HG03039 (cell line): ENCODE measurements at regions not wholly inside any gene's neighbourhood (a gene's known extent, or its start where the extent isn't known, plus 50 kb on each side); places are given as distances from the start of the nearest gene placed in this dataset.

Experiments
- ATAC-seq: cut with Tn5 transposase; IDR thresholded peaks from one replicate; pipeline ENCODE4 v1.9.1; 2021; ENCODE audit warnings: mild to moderate bottlenecking, moderate library complexity; ENCODE audit not compliant: unreplicated experiment

DNA sequence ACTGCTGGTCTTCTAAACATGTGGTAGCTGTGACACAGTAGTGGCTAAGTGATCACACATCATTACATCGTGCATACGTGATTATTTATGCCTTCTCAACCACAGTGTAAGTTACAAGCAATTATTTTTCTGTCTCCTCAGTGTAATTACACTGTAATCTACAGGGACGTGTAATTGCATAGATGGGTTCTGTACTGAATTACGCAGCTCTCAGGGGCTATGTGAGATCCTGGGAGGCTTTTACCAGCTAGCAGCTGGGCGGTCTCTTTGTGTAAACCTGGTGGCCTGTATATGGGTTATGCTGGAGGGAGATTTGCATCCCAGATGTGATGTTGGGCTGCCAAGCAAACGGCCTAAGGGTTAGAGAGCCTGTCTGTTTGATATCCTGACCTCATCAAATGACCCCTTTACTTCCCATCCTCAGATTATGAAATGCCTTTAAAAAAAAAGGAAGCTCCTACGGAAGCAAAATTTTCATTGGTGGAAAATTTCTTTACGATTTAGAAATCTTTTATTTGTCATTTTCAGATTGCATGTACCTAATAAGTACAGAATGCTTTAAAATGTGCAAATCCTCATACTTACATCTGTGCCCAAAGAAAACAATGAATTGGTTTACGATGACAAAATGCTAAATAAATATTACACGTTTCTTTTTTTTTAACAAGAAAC, 402.8 kb upstream of the JAG1 start:
- no peak for ATAC-seq

DNA sequence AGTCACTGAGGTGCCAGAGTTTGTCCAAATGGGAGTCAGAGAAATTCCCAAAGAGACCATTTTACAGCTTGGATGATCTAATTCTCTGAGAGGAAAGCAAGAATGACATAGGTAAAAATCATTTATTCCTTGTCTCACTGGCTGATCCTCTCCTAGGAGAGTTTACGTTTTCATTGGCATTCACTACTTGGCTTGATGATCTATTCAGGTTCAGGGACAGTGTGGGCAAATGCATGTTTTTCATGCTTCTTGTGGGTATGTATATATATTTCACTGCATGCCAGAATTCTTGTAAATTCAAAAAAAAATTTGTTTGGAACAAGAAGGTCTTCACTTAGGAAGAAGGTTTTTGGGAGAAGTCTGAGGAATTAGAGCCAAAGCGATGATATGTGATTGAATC, 403.4 kb upstream of the JAG1 start:
- no peak for ATAC-seq

DNA sequence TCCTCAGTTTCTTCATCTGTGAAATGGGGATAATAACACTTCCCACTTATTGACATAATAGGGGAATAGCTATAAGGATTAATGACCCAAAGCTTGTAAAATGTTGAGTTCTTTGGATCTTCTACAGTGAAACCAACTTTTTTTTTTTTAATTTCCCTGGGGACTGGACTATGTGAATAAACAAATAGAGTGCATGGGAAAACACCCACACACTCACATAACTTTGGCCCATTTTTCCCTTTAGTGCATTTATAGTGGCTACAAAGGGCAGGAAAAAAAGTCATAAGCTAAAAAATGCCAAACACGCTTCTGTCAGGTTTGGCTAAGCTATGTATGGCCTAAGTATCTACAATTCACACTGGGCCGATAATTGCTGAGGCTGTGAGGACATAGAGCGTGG, 406.2 kb upstream of the JAG1 start:
- ATAC-seq: no peak

DNA sequence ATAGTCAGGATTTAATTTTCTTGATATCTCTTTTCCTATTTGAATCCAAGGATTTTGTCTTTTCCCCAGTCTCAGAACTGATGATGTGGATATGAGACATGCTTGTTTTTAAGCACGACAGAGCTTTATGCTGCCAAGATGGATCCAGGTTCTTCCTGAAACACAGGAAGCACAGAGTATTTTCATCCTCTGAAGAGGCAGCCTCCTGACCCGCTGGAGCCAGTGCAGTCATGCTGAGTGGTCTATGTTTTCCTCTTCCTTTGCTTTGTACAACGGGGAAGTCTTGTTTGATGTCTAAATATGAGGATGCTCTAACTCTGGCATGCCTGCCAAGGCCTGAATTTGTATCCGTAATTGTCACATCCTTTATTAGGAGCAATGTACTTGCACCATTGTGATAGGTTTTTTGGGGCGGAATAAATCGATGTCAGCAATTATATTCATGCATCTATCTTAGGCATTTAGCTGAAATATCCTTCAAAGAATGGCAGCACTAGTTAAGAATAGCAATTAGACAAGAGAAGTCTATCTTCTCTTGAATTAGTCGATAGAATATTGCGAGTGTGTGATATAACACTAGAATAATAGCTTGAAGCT, 407.1 kb upstream of the JAG1 start:
- no peak for ATAC-seq

DNA sequence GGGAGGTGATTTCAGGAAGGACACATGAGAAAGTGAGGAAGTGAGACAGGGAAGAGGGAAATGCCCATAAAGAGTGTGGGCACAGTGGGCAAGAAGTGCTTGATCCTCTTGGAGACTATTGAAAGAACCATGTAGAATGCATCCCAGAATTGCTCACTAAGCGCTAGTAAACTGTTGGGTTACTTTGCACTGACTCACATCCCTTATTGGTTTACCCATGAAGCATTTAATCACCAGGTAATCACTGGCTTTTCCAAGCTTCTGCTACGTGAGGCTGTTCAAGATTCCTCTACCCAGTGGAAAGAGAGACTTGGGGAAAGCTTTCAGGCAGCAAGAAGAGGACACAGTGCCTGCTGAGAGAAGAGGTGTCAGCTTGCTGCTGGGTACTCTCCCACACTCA, 410.0 kb upstream of the JAG1 start:
- ATAC-seq: no peak

DNA sequence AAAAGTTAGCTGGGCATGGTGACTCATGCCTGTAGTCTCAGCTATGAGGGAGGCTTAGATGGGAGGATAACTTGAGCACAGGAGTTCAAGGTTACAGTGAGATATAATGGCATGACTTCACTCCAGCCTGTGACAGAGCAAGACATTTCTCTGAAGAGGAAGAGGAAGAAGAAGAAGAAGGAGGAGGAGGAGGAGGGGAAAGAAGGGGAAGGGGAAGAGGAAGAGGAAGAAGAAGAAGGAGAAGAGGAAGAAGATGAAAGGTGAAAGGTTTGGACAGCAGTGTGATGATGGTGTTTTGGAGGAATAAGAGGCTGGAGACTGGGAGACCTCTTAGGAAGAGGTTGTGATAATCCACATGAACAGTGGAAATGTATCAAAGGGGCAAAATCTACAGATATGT, 410.7 kb upstream of the JAG1 start:
- ATAC-seq: no peak

DNA sequence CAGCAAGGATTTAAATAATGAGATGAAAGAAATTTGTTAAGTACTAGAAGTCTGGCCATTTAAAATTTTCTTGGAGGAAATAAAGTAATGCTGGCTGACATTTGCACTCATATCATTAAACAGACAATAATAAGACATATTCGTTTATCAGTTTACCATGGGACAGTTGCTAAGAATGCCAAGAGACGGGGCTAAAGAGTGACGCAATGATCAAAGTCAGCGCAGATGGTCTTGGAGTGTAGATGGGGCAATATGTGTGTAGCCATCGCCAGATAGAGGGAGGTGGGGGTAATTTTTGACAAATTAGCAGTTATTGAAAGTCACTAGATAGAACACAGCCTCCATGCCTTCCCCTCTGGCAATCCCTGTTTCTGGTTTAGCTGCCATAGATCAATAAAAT, 413.2 kb upstream of the JAG1 start:
- no peak for ATAC-seq

DNA sequence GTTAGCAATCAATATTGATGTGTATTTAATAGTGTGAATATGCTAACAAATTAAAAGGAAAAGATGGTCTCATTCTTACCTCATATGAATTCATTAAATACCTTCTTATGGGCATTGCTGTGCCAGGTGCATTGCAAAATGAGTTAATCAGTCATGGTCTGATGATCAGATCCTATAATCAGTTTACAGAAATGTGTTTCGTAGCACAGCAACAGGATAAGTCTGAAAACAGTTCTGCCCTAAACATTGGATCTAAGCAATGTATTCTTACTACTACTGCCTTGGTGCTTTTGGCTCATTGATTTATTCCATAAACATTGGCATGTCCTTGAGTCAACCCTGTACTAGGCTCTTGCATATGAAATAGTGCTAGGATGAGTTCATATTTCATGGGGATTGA, 417.0 kb upstream of the JAG1 start:
- ATAC-seq: no peak

DNA sequence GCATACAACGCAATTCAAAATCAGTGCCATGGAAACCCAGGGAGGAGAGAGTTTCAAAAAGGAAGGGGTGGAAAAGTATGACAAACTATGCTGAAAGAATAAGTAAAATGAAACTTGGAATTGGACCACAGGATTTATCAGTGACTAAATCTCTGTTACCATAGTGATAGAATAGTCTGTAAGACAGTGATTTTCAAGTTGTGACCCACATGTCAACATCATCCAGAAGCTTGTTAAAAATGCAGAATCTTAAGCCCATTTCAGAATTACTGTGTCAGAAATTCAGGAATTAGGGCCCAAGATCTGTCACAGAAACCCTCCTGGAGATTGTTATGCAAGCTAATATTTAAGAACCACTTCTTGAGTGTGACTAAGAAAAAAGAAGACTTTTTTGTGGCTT, 417.7 kb upstream of the JAG1 start:
- no peak for ATAC-seq

DNA sequence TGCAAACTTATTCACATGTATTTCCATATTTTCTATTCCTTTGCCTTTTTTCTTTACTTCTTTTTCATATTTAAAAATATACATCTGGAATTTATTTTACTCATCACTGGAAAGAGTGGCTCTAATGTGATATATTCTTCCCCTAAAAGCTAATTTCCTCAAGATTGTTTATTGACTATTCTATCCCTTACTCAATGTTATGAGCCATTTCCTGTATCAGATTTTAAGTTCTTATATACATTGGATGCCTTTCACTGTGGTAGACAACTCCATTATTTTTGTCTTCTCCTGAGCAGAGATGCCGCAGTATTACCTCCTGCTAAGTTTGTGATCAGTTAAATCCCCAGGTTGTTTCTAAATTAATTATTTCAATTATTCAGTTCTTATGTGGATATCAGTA, 418.4 kb upstream of the JAG1 start:
- no peak for ATAC-seq

DNA sequence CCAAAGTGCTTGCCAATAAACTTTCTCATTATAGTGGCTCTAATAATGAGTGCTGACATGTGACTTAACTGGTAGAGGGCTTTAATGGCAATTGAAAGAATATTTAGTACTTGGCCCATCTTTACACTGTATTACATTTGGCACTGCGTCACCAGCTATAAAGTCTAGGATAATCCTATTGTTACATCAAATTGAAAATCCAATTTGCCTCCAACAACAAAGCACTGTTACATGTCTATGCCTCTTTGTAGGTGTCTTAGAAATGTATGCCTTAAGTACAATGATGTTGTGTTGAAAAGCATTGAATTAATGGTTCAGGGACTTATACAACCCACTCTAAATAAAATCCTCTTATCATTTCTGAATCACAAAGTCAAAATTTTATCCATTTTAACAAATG, 420.4 kb upstream of the JAG1 start:
- ATAC-seq: no peak

DNA sequence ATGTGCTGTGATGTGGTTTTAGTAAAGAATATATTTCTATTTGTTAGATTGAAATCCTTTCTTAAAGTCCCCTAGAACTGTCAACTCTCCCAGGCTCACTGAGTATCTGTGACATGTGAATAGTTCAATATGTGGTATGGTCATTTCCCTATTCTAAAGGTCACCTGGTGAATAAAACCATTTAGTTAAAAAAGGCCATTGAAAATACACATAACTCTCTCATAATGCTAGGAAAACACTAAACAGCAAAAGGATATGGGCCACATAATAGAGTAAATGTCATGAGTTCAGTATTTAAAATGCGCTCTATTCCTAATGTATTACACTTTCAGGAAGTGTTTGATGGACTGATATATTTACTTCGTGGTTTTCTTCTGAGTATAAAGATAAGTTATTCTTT, 420.9 kb upstream of the JAG1 start:
- no peak for ATAC-seq

DNA sequence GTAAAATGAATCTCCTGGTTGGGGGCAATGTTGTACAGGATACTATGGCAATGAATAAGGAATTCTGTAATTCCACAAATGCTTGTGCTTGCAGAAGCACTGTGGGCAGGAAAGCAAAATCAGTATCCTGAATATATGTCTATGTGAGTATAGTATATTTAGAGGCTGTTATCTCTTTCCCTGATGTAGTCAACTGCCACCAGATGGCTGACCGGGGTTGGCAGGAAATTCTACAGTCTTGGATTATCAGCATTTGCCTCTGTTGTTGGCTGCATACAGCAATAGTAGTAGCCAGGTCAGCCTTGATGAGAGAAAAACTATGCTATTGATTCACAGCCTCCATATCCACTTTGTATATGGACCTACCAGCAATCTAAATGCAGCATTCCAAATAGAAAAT, 425.1 kb upstream of the JAG1 start:
- ATAC-seq: no peak

DNA sequence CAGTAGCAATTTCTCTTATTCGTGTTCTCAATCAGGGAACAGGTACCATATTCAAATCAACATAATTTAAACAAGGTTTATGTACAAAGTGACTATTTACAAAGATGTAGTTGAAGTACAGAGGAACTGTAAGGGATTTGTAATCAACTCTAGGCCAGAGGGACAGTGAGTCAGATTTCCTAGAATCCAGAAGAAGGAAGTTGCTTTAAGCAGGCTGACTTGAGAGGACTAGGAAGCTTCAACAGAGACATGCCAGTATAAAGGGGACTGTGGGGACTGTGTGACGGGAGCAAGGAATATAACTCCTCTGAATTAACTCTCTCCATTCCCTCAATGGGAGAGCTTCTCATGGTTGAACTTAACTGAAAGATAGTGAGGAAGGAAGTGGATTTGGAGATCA, 427.4 kb upstream of the JAG1 start:
- no peak for ATAC-seq

DNA sequence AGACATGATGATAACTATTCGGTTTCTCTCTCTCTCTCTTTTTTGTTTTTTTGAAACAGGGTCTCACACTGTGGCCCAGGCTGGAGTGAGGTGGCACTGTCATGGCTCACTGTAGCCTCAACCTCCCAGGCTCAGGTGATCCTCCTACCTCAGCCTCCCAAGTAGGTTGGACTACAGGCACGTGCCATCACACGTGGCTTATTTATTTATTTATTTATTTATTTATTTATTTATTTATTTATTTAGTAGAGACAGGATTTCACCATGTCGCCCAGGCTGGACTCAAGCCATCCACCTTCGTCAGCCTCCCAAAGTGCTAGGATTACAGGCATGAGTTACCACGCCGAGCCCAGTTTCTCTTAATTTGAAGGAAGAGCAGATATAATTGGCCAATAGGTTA, 427.9 kb upstream of the JAG1 start:
- ATAC-seq: no peak

DNA sequence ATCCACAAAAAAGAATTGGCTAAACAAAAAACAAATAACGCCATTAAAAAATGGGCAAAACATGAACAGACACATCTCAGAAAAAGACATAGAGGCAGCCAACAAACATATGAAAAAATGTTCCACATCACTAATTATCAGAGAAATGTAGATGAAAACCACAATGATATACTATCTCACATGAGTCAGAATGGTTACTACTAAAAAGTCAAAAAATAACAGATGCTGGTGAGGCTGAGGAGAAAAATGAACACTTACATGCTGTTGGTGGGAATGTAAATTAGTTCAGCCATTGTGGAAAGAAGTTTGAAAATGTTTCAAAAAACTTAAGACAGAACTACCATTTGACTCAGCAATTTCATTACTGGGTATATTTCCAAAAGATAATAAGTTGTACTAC, 430.1 kb upstream of the JAG1 start:
- ATAC-seq: no peak

DNA sequence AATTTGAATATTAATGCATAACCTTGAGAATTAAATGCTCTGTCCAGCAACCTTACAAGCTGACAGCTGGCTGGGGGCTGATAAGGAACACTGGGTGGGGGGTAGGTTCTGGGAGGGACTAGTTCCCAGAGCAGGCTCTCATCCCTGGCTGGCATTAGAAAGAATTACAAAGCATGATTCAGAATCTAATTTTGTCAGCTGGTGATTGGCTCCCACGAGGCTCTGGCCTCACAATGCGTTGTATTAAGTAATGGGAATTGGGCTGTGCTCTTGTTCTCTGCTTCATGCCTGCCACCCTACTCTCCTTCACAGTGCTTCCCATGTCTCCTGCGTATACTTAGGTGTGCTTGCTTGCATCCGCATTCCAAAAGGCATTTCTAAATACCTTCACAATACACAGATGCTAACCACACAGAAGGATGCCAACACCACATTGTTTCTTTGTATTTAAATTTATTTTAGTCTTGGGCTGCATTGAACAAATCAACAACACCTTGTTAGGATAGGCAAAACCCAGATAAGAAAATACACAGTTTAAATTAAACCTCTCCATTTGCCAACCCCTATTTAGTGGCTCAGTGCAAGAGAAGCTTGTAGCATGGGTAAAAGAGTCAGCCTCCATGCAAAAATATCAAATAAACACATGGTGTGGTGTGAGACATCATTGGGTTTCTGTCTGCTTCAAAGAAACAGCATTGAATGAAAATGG, 434.5 kb upstream of the JAG1 start:
- no peak for ATAC-seq

DNA sequence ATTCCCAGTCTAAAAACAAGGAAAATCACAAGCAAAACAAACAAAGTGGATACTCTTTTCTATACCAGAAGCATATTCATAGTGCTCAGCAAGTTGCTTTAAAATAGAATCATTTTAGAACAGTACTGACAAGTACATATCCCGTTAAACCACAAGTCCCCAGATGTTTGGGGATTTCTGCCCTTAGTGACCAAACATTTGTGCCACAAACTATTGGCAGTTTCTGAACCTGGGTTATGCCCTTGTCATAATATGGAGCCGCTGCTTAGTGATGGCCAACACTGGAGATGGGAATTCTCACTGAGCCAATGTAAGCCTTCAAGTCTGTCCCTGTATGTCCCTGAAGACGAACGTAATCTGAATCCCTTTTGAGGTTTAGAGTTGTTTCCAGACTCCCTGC, 436.7 kb upstream of the JAG1 start:
- ATAC-seq: no peak

DNA sequence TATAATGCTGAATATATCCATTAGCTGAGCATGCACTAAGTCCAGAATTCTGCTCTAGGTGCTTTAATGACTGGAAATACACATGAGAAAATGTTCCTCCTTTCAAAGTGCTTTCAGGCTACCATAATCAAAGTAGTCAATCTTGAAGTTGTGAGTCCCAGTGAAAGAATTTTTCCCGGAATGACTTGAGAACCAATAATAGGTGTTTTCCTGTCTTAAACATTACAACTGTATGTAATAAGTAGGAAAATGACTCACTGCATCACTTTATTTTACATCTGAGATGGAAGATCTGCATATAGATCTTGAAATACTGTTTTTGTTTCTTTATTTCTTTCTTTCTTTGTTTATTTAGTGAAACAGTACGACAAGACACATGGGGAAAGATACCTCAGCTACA, 437.4 kb upstream of the JAG1 start:
- ATAC-seq: no peak

DNA sequence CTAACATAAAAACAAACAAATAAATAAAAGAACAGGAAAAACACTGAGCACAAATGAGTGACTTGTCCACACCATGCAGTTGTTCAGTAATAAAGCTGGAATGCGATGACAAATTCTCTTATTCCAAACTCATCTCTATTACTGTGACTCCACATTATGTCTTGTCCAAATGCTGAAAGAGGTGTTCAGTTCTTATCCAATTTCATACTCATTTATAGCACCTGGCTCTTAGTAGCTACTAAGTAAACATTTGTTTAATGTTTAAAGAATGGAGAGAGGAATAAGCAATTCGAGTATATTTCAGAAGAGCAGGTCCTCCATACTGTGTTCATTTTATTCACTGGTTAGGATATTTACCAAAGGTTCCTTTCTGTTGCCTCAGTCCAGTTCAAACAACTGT, 439.0 kb upstream of the JAG1 start:
- no peak for ATAC-seq

DNA sequence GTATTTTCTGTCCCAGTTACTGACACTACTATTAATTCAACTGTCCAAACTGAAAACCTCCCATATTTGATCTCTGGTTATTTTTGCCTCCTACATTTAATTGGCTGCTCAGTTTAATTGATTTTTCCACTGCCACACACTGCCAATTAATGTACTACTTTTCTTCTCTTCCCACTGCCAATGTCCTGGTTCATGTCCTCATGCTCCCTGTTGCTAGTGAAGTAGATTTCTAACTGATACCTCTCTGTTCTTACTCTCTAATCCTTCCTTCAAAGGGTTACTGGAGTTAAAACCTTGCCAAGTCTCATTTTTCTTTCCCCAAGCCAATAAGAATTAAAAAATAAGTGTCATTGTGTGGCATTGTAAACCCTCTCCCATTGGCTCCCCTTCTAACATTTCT, 440.6 kb upstream of the JAG1 start:
- ATAC-seq: no peak

DNA sequence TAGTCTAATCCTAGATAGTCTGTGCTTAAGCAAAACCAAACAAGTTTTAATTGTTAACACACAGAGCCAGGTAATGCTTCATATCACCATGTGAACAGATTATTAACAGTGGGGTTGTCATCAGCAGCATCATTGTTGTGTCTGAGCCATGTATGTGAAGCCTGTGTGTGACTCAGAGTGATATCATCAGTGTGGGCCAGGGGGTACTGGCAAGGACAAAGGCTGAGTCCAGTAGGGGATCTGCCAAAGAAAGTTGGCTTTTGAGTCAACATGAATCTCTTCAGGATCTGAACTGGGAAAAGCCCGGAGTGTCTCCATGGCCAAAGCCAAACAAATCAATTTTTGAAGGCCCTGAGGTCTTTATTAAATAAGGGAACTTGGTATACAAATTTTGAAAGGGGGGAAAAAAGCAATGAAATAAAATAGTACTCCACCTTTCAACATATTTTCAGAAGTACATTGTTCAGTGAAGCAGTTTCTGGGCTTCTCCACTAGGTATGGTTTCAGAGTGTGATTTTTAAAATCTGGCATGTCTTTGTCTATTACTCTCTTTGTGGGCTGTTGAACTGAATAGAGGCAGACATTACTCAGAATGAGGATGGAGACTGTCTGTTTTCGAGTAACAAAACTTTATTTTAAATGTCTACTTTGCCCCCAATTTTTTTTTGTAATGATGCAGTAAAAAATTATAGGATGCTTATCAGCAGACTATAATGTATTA, 444.2 kb upstream of the JAG1 start:
- no peak for ATAC-seq
